Thoracic aorta (tissue), 2 donors: ENCODE measurements at regions not wholly inside any gene's neighbourhood (a gene's known extent, or its start where the extent isn't known, plus 50 kb on each side); places are given as distances from the start of the nearest gene placed in this dataset.

Experiments used
- ATAC-seq: fragments of 150-250 bp; one replicate; pipeline ENCODE4 v1.8.0; 2017; ENCODE audit warnings: low read depth; ENCODE audit not compliant: insufficient number of reproducible peaks, low FRiP score
- DNase-seq: peaks from one replicate; pipeline ENCODE4 v3.0.0-alpha.2; 2020; ENCODE audit warnings: low spot score
- H3K27ac ChIP-seq, 2 donors: fragments of 200-600 bp; sonication (generic); 1 replicate in 1 of 2; 2 replicates in 1 of 2; pipeline ENCODE4 v1.5.1; 2016; ENCODE audit warnings: mild to moderate bottlenecking in 2 of 2, moderate library complexity in 2 of 2
- H3K27me3 ChIP-seq: fragments of 200-600 bp; sonication (generic); replicated peaks from 2 replicates; pipeline ENCODE4 v1.6.0; 2016; ENCODE audit warnings: mild to moderate bottlenecking; ENCODE audit not compliant: insufficient read depth
- H3K36me3 ChIP-seq: fragments of 200-600 bp; sonication (generic); one replicate; pipeline ENCODE4 v1.5.1; 2016
- H3K4me1 ChIP-seq, 2 donors: fragments of 200-600 bp; sonication (generic); 1 replicate in 1 of 2; 2 replicates in 1 of 2; pipeline versions ENCODE4 v1.5.1 to v1.6.0; 2016; ENCODE audit warnings: low read depth in 2 of 2, mild to moderate bottlenecking in 1 of 2; ENCODE audit not compliant: control insufficient read depth in 1 of 2
- H3K4me3 ChIP-seq: fragments of 200-600 bp; sonication (generic); 2 replicates; pipeline ENCODE4 v1.5.1; 2016; ENCODE audit warnings: mild to moderate bottlenecking
- H3K9me3 ChIP-seq: fragments of 200-600 bp; sonication (generic); 2 replicates; pipeline ENCODE4 v1.5.1; 2016
- TF ChIP-seq, protein P1 (sequence below): fragments of 200-600 bp; sonication (generic); IDR thresholded peaks from one replicate; pipeline ENCODE4 v1.5.1; 2019; ENCODE audit warnings: antibody characterized with exemption

DNA sequence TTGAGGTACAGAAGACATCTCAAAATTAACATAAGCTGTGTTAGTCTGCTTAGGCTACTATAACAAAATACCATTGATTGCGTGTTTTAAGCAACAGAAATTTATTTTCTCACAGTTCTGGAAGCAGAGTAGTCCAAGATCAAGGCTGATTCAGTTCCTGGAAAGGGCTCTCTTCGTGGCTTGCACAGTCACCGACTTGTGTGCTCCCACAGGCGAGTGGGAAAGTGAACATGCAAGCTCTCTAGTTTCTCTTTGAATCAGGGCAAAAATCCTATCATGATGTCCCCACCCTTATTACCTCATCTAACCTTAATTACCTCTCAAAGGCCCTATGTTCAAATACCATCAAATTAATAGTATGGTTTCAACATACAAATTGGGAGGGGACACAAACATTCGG, 505.9 kb downstream of the ZIC1 start:
- no peak overlapping the region for H3K27ac ChIP-seq
- ATAC-seq (no peak), DNase-seq (no peak)
- no peaks in the 10 kb centered on the region for H3K4me1 ChIP-seq
- H3K4me3 ChIP-seq: no peak overlapping the region
- no peaks in the 10 kb centered on the region for H3K27me3 ChIP-seq
- H3K9me3 ChIP-seq: no peaks in the 10 kb centered on the region
- H3K36me3 ChIP-seq: no peaks in the 10 kb centered on the region
- TF ChIP-seq, protein P1, sequence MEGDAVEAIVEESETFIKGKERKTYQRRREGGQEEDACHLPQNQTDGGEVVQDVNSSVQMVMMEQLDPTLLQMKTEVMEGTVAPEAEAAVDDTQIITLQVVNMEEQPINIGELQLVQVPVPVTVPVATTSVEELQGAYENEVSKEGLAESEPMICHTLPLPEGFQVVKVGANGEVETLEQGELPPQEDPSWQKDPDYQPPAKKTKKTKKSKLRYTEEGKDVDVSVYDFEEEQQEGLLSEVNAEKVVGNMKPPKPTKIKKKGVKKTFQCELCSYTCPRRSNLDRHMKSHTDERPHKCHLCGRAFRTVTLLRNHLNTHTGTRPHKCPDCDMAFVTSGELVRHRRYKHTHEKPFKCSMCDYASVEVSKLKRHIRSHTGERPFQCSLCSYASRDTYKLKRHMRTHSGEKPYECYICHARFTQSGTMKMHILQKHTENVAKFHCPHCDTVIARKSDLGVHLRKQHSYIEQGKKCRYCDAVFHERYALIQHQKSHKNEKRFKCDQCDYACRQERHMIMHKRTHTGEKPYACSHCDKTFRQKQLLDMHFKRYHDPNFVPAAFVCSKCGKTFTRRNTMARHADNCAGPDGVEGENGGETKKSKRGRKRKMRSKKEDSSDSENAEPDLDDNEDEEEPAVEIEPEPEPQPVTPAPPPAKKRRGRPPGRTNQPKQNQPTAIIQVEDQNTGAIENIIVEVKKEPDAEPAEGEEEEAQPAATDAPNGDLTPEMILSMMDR: no peak

DNA sequence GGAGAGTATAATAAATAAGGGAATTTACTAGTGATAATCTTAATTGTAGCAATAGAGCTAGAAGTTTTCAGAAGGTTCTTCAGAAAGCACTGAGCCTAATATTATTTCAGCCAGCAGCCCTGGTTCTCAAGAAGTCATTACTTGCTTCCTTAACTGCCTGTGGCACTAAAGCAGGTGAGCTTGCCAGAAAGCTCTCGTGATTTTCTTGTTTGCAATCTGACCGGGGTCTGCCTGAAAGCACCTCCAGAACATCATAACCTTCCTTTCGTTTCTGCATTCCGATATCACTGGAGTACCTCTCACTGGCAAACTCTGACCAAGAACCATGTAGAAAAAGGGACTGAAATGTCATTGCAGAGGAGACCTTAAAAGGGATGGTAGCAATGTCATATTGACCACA, 510.3 kb downstream of the ZIC1 start:
- Histone ChIP-seq H3K4me3 (no peak overlapping the region), H3K27ac (no peak overlapping the region), H3K9me3 (no peaks in the 10 kb centered on the region), H3K27me3 (no peaks in the 10 kb centered on the region), H3K4me1 (no peaks in the 10 kb centered on the region), H3K36me3 (no peaks in the 10 kb centered on the region)
- TF ChIP-seq, protein P1: no peak
- DNase-seq (no peak), ATAC-seq (no peak)

DNA sequence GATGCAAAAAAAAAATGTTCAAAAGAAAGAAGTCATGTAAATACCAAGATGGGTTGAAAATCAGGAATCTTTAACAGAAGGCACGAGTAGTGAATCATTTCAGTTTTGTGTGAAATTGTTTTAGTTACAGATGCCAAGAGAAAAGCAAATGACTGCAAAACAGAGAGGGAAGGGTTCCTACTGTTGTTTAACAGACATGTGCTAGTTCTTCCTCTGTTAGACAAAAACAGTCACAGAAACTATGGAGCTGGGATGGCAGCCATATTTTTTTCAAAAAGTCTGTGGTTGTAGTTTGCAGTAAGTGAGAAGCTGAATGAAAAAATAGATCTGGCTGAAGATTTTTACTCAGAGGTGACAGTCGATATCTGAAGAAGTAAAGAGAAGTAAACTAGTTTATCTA, 511.9 kb downstream of the ZIC1 start:
- TF ChIP-seq, protein P1: no peak

DNA sequence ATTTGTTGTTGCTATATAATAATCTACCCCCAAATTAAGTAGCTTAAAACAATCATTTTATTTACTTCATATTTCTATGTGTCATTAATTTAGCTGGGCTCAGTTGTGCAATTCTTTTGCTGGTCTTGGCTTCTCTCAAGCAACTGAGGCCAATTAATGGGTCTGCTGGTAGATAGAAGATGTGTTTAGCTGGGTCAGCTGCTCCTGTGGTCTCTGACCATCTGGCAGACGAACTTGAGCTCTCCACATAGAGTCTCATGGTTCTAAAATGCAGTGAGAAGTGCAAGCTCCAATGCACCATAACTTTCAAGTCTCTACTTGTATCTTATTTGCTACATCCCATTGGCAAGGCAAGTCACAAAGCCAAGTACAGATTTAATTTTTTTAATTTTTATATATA, 515.6 kb downstream of the ZIC1 start:
- no peak for ATAC-seq
- Histone ChIP-seq H3K9me3 (no peaks in the 10 kb centered on the region), H3K4me3 (no peak overlapping the region), H3K27me3 (no peaks in the 10 kb centered on the region), H3K4me1 (no peaks in the 10 kb centered on the region), H3K36me3 (no peaks in the 10 kb centered on the region), H3K27ac (no peak overlapping the region)
- TF ChIP-seq, protein P1: no peak
- no peak for DNase-seq

More for the DNA sequence above, 511.9 kb downstream of the ZIC1 start:
- Histone ChIP-seq H3K27me3 (no peaks in the 10 kb centered on the region), H3K4me1 (no peaks in the 10 kb centered on the region), H3K4me3 (no peak overlapping the region), H3K36me3 (no peaks in the 10 kb centered on the region), H3K9me3 (no peaks in the 10 kb centered on the region), H3K27ac (no peak overlapping the region)
- no peak for DNase-seq
- no peak for ATAC-seq

DNA sequence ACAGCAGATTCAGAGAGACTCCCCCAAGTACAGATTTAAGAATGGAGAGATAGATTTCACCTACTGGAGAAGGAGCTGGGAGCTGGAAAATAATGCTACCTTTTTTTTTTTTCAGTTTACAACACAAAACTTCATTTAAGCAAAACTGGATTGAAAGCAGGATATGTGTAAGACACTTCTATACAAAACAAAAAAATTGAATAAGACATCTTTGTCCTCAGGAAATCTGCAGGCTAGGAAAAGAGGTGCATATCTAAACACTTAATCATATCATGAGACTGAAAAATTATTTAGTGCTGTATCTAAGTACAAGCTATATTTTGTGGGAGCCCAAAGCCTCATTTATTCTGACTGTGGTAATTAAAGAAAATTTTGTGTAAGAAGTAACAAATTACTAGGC, 516.1 kb downstream of the ZIC1 start:
- H3K9me3 ChIP-seq: no peaks in the 10 kb centered on the region
- DNase-seq (no peak), ATAC-seq (no peak)
- no peaks in the 10 kb centered on the region for H3K27me3 ChIP-seq
- H3K4me3 ChIP-seq: no peak overlapping the region
- H3K27ac ChIP-seq: no peak overlapping the region
- peaks cover 0 to 4% of the 10 kb centered on the region in 2 donors for H3K4me1 ChIP-seq
- no peaks in the 10 kb centered on the region for H3K36me3 ChIP-seq
- TF ChIP-seq, protein P1: no peak
